Lower leg skin (tissue), 4 donors: ENCODE measurements at regions not wholly inside any gene's neighbourhood (a gene's known extent, or its start where the extent isn't known, plus 50 kb on each side); places are given as distances from the start of the nearest gene placed in this dataset.
A peak's percentile ranks its signal among the peaks of the same experiment; 100 is the strongest.

ENCODE experiments used
- DNase-seq, 2 donors: peaks; one replicate each; pipeline ENCODE4 v3.0.0-alpha.2; 2019; ENCODE audit warnings: low spot score in 2 of 2
- H3K4me3 ChIP-seq: fragments of 200-600 bp; sonication (generic); 2 replicates; pipeline ENCODE4 v1.5.1; 2017; ENCODE audit warnings: mild to moderate bottlenecking, low read depth; ENCODE audit not compliant: poor library complexity, severe bottlenecking
- POLR2A ChIP-seq, 2 donors: fragments of 450-650 bp; IDR thresholded peaks; one replicate each; pipeline ENCODE4 v1.6.1; 2016 to 2017; ENCODE audit warnings: antibody characterized with exemption in 2 of 2, mild to moderate bottlenecking in 1 of 2, moderate library complexity in 1 of 2
- WGBS, 2 donors: methylation state at CpG; one replicate each; pipeline ENCODE4 v1.1.5; 2018; 5-methylcytosine and 5-hydroxymethylcytosine counted together
- intact Hi-C: fragments of 100-400 bp; cut with DNase I; formaldehyde crosslinking; loops from one replicate; pipeline ENCODE4 v1.15.0; 2023; ENCODE audit warnings: low total_unique reads
- TF ChIP-seq, protein P1 (sequence below), 3 donors: fragments of 450-650 bp; IDR thresholded peaks; one replicate each; pipeline ENCODE4 v1.5.1; 2016; ENCODE audit warnings: antibody characterized with exemption in 3 of 3, mild to moderate bottlenecking in 3 of 3, moderate library complexity in 2 of 3

DNA sequence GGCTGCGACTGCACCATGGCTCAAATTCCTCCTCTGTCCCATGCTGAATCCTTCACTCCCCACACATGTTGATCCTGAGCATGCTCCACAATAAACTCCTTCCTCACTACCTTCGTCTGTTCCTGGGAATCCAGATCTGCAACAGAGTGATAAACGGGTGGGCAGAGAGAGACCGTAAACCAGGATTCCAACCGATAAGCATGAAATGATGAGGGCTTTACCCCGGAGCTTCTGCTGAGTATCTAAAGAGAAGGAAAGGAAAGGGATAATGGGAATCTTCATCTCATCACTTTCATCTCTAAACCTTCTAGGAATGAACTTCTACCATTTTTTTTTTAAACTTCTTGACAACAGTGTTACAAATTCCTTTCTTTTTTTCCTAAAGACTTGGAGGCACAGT is 329.3 kb upstream of the TNP1 start:
- WGBS, 2 donors, result 84 to 89% methylated on average over 6 of the region's 6 CpGs

DNA sequence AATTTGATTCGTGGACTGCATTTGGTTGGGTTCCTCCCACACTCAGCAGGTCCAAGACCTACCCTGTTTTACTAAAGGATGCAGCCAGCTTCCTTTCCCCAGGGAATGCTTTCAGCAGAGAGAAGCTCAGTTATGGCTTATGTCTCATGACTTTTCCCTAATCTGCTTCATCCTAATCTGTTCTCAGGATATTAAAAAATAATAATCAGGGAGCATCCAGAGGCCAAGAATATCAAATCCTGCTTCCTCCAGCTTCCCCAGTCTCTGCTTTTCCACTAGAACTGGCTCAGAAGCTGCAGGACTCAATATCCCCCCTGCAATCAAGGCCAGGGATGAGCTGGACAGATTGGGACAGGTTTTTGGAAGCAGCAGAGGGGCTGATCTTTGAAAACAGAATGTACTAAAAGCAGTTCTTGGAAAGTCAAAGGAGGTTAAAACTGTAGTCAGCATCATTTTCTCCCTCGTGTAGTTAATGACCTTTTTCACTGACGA is 326.9 kb upstream of the TNP1 start:
- no peak for TF ChIP-seq POLR2A (IDR thresholded peaks at IDR 0.05)
- TF ChIP-seq, protein P1, sequence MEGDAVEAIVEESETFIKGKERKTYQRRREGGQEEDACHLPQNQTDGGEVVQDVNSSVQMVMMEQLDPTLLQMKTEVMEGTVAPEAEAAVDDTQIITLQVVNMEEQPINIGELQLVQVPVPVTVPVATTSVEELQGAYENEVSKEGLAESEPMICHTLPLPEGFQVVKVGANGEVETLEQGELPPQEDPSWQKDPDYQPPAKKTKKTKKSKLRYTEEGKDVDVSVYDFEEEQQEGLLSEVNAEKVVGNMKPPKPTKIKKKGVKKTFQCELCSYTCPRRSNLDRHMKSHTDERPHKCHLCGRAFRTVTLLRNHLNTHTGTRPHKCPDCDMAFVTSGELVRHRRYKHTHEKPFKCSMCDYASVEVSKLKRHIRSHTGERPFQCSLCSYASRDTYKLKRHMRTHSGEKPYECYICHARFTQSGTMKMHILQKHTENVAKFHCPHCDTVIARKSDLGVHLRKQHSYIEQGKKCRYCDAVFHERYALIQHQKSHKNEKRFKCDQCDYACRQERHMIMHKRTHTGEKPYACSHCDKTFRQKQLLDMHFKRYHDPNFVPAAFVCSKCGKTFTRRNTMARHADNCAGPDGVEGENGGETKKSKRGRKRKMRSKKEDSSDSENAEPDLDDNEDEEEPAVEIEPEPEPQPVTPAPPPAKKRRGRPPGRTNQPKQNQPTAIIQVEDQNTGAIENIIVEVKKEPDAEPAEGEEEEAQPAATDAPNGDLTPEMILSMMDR (IDR thresholded peaks at IDR 0.05), result no peak
- intact Hi-C loops, result no loop called here
- peak in 1 of 2 donors; percentile 52 for DNase-seq
- 48 to 60% methylated on average over 3 of the region's 3 CpGs for WGBS, 2 donors
- no peak overlapping the region for H3K4me3 ChIP-seq

More for the DNA sequence above, 329.3 kb upstream of the TNP1 start:
- TF ChIP-seq POLR2A (IDR thresholded peaks at IDR 0.05), result no peak
- TF ChIP-seq, protein P1 (IDR thresholded peaks at IDR 0.05), result no peak
- no peak overlapping the region for H3K4me3 ChIP-seq
- no peak for DNase-seq
- intact Hi-C loops, result no loop called here

DNA sequence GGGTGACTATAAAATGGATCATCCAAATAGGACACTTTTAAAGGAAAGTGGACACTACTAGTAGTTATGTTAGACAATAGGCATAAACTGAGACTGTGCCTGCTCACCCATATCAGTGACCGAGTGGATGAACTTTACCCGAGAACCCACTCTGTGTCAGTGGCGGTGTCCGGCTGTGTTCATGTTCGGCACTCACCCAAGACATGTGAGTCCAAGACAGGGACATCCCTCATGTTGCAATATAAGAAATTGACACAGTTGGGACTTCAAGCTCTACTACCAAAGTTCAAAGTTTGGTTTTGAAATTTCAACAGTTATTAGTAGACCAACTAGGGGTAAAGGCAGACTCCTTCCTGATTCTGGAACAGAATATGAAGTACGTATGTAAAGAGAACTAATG is 326.3 kb upstream of the TNP1 start:
- 78 to 87% methylated on average over 6 of the region's 6 CpGs for WGBS, 2 donors
- H3K4me3 ChIP-seq, result no peak overlapping the region
- intact Hi-C loops, result no loop called here
- TF ChIP-seq, protein P1 (IDR thresholded peaks at IDR 0.05), result no peak
- TF ChIP-seq POLR2A (IDR thresholded peaks at IDR 0.05), result no peak
- peak; percentile 36 to 88 for DNase-seq

DNA sequence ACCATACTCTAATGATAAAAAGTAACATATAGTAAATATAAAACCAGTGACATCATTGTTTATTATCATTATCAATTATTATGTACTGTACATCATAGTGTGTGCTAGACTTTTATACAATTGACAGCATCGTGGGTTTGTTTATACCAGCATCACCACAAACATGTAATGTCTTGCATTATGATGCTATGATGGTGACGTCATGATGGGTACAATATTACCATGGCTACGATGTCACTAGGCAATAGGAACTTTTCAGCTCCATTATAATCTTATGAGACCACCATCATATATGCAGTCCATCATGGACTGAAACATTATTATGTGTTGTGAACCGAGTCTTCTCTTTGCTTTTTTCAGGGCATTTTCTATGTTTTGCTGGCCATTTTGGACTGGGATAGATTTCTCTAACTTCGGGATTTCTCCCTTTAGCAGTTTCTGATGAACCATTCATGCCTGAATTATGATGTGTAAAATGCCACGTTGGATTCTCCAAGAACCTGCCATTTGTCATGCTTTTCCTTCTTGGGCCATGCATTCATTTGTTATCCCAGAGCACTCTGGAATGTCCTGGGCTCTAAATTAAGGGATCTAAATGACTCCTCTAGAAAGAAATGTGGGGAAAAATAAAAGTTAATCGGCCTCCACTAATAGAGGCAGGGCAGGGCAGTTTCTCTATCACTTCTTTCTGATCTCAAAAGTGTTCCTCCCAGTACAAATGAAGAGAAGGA is 325.6 kb upstream of the TNP1 start:
- WGBS, 2 donors, result 84 to 87% methylated on average over 7 of the region's 7 CpGs
- no peak for DNase-seq
- no peak for TF ChIP-seq POLR2A (IDR thresholded peaks at IDR 0.05)
- TF ChIP-seq, protein P1 (IDR thresholded peaks at IDR 0.05), result no peak
- intact Hi-C loops, result no loop called here
- no peak overlapping the region for H3K4me3 ChIP-seq

DNA sequence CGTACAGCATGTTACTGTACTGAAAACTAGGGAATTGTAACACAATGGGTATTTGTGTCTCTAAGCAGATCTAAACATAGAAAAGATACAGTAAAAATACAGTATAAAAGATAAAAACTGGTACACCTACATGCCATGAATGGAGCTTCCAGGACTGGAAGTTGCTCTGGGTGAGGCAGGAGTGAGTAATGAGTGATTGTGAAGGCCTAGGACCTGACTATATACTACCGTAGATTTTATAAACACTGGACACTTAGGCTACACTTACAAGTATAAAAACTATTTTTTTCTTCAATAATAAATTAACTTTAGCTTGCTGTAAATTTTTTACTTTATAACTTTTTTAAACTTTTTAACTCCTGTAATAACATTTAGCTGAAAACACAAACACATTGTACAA is 324.4 kb upstream of the TNP1 start:
- intact Hi-C loops, result no loop called here
- 92 to 96% methylated on average over 2 of the region's 2 CpGs for WGBS, 2 donors
- TF ChIP-seq POLR2A (IDR thresholded peaks at IDR 0.05), result no peak
- TF ChIP-seq, protein P1 (IDR thresholded peaks at IDR 0.05), result no peak
- H3K4me3 ChIP-seq, result no peak overlapping the region
- no peak for DNase-seq

DNA sequence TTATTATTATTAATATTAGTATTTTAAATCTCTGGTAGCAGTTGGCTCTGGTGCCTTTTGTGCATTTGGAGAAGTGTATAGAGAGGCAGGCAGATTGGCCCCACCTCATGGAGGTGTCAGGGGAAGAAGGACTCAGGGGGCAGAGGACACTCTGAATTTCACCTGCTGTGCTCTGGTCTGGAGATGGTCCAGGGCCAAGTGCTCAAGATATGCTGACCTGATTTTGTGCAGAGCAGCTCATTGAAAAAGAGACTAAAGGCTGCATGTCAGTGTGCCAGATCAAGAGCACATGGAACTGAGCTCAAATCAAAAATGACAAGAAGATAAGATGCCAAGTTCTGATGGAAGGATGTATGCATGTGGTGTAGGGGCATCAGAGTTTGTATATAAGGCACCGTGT is 323.6 kb upstream of the TNP1 start:
- no peak for DNase-seq
- TF ChIP-seq, protein P1 (IDR thresholded peaks at IDR 0.05), result no peak
- no peak for TF ChIP-seq POLR2A (IDR thresholded peaks at IDR 0.05)
- 87 to 96% methylated on average over 1 of the region's 1 CpG for WGBS, 2 donors
- intact Hi-C loops, result no loop called here
- H3K4me3 ChIP-seq, result no peak overlapping the region
